ENCODE measurements at regions not wholly inside any gene's neighbourhood (a gene's known extent, or its start where the extent isn't known, plus 50 kb on each side); places are given as distances from the start of the nearest gene placed in this dataset.
A peak's percentile ranks its signal among the peaks of the same experiment; 100 is the strongest.

DNA sequence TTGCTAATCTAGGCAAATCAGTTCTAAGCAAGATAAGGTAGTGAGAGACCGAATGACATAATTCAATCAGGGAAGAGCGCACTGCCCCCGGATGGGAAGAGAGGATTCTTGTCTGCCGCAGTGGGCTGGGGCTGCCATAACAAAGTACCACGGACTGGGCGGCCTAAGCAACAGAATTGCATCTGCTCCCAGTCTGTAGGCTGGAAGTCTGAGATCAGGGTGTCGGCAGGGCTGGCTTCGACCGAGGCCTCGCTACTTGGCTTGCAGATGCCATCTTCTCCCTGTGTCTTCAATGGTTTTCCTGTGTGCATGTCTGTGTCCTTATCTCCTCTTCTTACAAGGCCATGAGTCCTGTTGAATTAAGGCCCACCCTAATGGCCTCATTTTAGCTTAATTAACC lies 59.7 kb upstream of the TMEM72 start:
- no peaks in the 10 kb centered on the region for H3K4me1 Mint-ChIP-seq (ENCODE audit: low read depth)
- H3K27ac Mint-ChIP-seq (ENCODE audit: unreplicated experiment): no peak overlapping the region
- no peak overlapping the region for H3K4me3 Mint-ChIP-seq (ENCODE audit: unreplicated experiment)
- TF ChIP-seq, protein P1, sequence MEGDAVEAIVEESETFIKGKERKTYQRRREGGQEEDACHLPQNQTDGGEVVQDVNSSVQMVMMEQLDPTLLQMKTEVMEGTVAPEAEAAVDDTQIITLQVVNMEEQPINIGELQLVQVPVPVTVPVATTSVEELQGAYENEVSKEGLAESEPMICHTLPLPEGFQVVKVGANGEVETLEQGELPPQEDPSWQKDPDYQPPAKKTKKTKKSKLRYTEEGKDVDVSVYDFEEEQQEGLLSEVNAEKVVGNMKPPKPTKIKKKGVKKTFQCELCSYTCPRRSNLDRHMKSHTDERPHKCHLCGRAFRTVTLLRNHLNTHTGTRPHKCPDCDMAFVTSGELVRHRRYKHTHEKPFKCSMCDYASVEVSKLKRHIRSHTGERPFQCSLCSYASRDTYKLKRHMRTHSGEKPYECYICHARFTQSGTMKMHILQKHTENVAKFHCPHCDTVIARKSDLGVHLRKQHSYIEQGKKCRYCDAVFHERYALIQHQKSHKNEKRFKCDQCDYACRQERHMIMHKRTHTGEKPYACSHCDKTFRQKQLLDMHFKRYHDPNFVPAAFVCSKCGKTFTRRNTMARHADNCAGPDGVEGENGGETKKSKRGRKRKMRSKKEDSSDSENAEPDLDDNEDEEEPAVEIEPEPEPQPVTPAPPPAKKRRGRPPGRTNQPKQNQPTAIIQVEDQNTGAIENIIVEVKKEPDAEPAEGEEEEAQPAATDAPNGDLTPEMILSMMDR (IDR thresholded peaks at IDR 0.05): no peak
- H3K36me3 Mint-ChIP-seq (ENCODE audit: low read depth): peaks cover 1% of the 10 kb centered on the region
- DNase-seq (ENCODE audit: low spot score): no peak
- peaks cover 6% of the 10 kb centered on the region for H3K27me3 Mint-ChIP-seq (ENCODE audit: low read depth)
- H3K9me3 Mint-ChIP-seq (ENCODE audit: low read depth): peaks cover 7% of the 10 kb centered on the region

DNA sequence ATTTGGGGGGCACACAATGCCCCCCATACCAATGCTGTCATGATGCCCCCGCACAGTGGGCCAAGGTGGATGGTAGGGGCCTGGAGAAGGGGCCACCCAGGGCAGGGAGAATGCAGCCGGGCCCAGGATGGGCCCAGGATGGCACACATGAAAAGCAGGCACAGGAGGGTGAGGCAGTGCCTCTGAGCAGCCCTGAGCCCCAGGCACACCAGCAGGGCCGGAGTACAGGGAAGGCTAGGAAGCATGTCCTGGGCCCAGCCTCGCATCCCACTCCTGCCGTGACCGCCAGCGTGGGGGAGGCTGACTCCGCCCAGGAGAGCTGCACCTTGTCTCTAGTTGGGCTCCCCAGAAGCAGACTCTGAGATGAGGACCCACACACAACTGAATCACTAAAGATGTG lies 59.3 kb upstream of the TMEM72 start:
- Mint-ChIP-seq H3K4me1 (ENCODE audit: low read depth) (no peaks in the 10 kb centered on the region), H3K9me3 (ENCODE audit: low read depth) (peaks cover 7% of the 10 kb centered on the region), H3K27ac (ENCODE audit: unreplicated experiment) (no peak overlapping the region), H3K27me3 (ENCODE audit: low read depth) (peaks cover 6% of the 10 kb centered on the region), H3K4me3 (ENCODE audit: unreplicated experiment) (no peak overlapping the region), H3K36me3 (ENCODE audit: low read depth) (peaks cover 1% of the 10 kb centered on the region)
- TF ChIP-seq, protein P1 (IDR thresholded peaks at IDR 0.05): no peak
- DNase-seq (ENCODE audit: low spot score): no peak

DNA sequence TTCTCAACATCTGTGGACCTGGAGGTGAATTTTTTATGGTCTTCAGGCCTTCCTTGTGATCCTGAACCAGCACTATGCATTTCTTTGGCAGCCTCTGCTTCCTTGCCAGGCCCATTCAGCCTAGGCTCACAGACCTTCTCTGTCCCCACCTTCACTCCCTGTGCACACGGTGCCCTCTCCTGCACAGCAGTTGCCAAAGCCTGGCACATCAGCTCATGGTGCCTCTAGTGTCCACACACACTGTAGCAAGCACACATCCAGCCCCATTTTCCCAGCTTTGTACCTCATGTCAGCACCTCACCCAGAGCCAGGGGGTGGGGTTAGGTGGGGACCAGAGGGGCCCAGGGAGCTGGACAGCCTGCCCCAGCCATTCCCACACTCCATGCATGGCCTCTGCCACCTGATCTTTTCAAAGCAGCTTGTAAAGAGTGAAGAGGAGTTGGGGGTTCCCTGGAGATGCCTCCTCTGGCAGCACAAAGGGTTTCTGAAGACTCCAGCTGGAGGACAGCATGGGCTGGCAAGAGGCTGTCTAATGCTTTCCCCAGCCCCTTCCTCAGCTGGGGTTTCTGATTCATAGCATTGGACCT lies 57.9 kb upstream of the TMEM72 start:
- Mint-ChIP-seq H3K4me1 (ENCODE audit: low read depth) (peaks cover 9% of the 10 kb centered on the region), H3K9me3 (ENCODE audit: low read depth) (peaks cover 7% of the 10 kb centered on the region), H3K27ac (ENCODE audit: unreplicated experiment) (no peak overlapping the region), H3K27me3 (ENCODE audit: low read depth) (peaks cover 6% of the 10 kb centered on the region), H3K4me3 (ENCODE audit: unreplicated experiment) (no peak overlapping the region), H3K36me3 (ENCODE audit: low read depth) (no peaks in the 10 kb centered on the region)
- no peak for DNase-seq (ENCODE audit: low spot score)
- TF ChIP-seq, protein P1 (IDR thresholded peaks at IDR 0.05): peak; percentile 79

DNA sequence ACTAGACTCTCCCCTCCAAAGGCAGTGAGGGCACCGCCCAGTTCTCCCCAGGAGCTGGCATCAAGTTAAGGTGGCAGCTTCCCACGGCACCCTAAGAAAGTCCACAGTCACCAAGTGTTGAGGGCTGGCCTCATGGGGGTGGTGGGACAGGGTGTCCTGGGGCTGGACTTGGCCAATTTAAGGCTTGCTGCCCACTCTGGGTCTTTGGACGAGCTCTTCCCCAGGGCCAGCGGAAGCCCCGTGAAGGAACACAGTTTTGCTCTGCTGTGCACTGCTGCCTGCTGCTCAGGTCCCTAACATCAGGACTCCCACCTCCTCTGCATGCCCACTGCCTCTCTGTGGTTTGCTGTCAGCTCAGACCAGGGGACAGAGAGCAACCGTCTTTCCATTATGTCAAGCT lies 57.3 kb upstream of the TMEM72 start:
- H3K27me3 Mint-ChIP-seq (ENCODE audit: low read depth): peaks cover 6% of the 10 kb centered on the region
- TF ChIP-seq, protein P1 (IDR thresholded peaks at IDR 0.05): no peak

DNA sequence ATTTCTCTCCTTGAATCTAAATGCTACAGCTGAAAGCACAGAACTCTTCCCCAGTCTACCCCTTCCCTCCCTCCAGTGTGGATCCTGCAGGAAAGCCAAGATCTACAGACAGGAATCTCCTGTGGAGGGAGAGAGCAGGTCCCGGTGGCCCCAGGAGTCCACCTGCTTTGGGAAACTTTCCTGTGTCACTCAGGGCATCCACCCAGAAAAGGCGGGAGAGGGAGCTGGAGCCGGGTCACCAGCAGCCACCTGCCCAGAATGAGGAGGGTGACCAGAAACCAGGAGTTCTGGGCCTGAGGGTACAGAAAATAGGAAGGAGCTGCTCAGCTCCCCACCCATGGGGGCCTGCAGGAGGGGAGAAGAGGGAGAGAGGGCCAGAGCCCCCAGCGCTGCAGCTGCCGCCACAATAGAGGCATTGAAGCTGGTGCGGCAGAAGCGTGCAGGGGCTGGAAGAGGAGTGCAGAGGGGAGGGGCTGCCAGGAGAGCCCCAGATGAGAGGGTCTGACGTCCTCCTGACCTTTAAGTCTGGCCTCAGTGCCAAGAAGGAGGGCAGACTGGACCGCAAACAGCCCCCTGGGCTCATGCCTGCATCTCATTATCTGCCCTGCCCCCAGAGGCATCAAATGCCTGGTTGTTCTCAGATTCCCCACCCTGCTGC lies 56.3 kb upstream of the TMEM72 start:
- Mint-ChIP-seq H3K27ac (ENCODE audit: unreplicated experiment) (no peak overlapping the region), H3K4me3 (ENCODE audit: unreplicated experiment) (no peak overlapping the region), H3K4me1 (ENCODE audit: low read depth) (peaks cover 9% of the 10 kb centered on the region), H3K36me3 (ENCODE audit: low read depth) (no peaks in the 10 kb centered on the region), H3K9me3 (ENCODE audit: low read depth) (no peaks in the 10 kb centered on the region), H3K27me3 (ENCODE audit: low read depth) (peaks cover 6% of the 10 kb centered on the region)
- DNase-seq (ENCODE audit: low spot score): no peak
- TF ChIP-seq, protein P1 (IDR thresholded peaks at IDR 0.05): no peak

More for the DNA sequence above, 57.3 kb upstream of the TMEM72 start:
- no peak overlapping the region for H3K27ac Mint-ChIP-seq (ENCODE audit: unreplicated experiment)
- no peaks in the 10 kb centered on the region for H3K36me3 Mint-ChIP-seq (ENCODE audit: low read depth)
- H3K9me3 Mint-ChIP-seq (ENCODE audit: low read depth): peaks cover 3% of the 10 kb centered on the region
- DNase-seq (ENCODE audit: low spot score): no peak
- H3K4me1 Mint-ChIP-seq (ENCODE audit: low read depth): peaks cover 9% of the 10 kb centered on the region
- no peak overlapping the region for H3K4me3 Mint-ChIP-seq (ENCODE audit: unreplicated experiment)

All from chondrocyte (in vitro differentiated cells).